OCI-LY1 (cell line): ENCODE measurements at regions not wholly inside any gene's neighbourhood (a gene's known extent, or its start where the extent isn't known, plus 50 kb on each side); places are given as distances from the start of the nearest gene placed in this dataset.

ENCODE experiments used
- H2AFZ ChIP-seq: fragments of 200-600 bp; sonication (generic), shearing (Covaris generic); 2 replicates; pipeline ENCODE4 v1.6.0; 2014; ENCODE audit warnings: antibody characterized with exemption, mild to moderate bottlenecking, low read length
- H3F3A ChIP-seq: fragments of 200-600 bp; sonication (generic), shearing (Covaris generic); 2 replicates; pipeline ENCODE4 v1.6.0; 2014; ENCODE audit warnings: mild to moderate bottlenecking, antibody characterized with exemption, low read length, moderate library complexity; ENCODE audit not compliant: insufficient read depth
- H3K27ac ChIP-seq: fragments of 200-600 bp; sonication (generic); 2 replicates; pipeline ENCODE4 v1.5.1; 2014; ENCODE audit warnings: low read length, mixed run types, mild to moderate bottlenecking, low read depth; ENCODE audit not compliant: poor library complexity, severe bottlenecking
- H3K27me3 ChIP-seq: fragments of 200-600 bp; sonication (generic); 2 replicates; pipeline ENCODE4 v1.6.0; 2014; ENCODE audit warnings: antibody characterized with exemption, mild to moderate bottlenecking, low read length, moderate library complexity; ENCODE audit not compliant: insufficient read depth
- H3K36me3 ChIP-seq: fragments of 200-600 bp; sonication (generic); 2 replicates; pipeline ENCODE4 v1.6.1; 2014; ENCODE audit warnings: mild to moderate bottlenecking, antibody characterized with exemption, low read length, moderate library complexity, mixed read lengths; ENCODE audit not compliant: insufficient read depth
- H3K4me1 ChIP-seq: fragments of 200-600 bp; sonication (generic); 2 replicates; pipeline ENCODE4 v1.5.1; 2014; ENCODE audit warnings: mild to moderate bottlenecking, low read length, moderate library complexity; ENCODE audit not compliant: insufficient read depth, severe bottlenecking
- H3K4me2 ChIP-seq: fragments of 200-600 bp; sonication (generic), shearing (Covaris generic); 2 replicates; pipeline ENCODE4 v1.6.1; 2014; ENCODE audit warnings: low read length
- H3K4me3 ChIP-seq: fragments of 200-600 bp; sonication (generic); 2 replicates; pipeline ENCODE4 v1.5.1; 2014; ENCODE audit warnings: low read length, low read depth, mild to moderate bottlenecking, mixed read lengths; ENCODE audit not compliant: poor library complexity, severe bottlenecking
- H3K79me2 ChIP-seq: fragments of 200-600 bp; shearing (Covaris generic); 2 replicates; pipeline ENCODE4 v1.6.1; 2016; ENCODE audit warnings: mixed run types, low read length, mixed read lengths; ENCODE audit not compliant: insufficient read depth
- H3K9ac ChIP-seq: fragments of 200-600 bp; sonication (generic), shearing (Covaris generic); 2 replicates; pipeline ENCODE4 v1.6.1; 2014; ENCODE audit warnings: mild to moderate bottlenecking, low read length, mixed read lengths
- H3K9me2 ChIP-seq: fragments of 200-600 bp; sonication (generic), shearing (Covaris generic); 2 replicates; pipeline ENCODE4 v1.6.1; 2014; ENCODE audit warnings: low read depth, mild to moderate bottlenecking, low read length, mixed read lengths
- H3K9me3 ChIP-seq: fragments of 200-600 bp; shearing (Covaris generic); 2 replicates; pipeline ENCODE4 v1.6.1; 2014; ENCODE audit warnings: low read length, mixed read lengths
- H4K20me1 ChIP-seq: fragments of 200-600 bp; sonication (generic), shearing (Covaris generic); 2 replicates; pipeline ENCODE4 v1.6.0; 2016; ENCODE audit warnings: mild to moderate bottlenecking, low read length; ENCODE audit not compliant: insufficient read depth
- CTCF ChIP-seq: fragments of 200-600 bp; sonication (generic), shearing (Covaris generic); IDR thresholded peaks from 2 replicates; pipeline ENCODE4 v1.5.1; 2017; ENCODE audit warnings: mild to moderate bottlenecking, antibody characterized with exemption, low read length, moderate library complexity, mixed read lengths
- EZH2 ChIP-seq: fragments of 200-600 bp; sonication (generic), shearing (Covaris generic); IDR thresholded peaks from 2 replicates; pipeline ENCODE4 v1.8.0; 2017; ENCODE audit warnings: borderline replicate concordance, mixed run types, mild to moderate bottlenecking, antibody characterized with exemption, low read length, moderate library complexity, mixed read lengths

- Histone ChIP-seq H3F3A (no peaks in the 10 kb centered on the region), H3K4me1 (no peaks in the 10 kb centered on the region), H4K20me1 (no peaks in the 10 kb centered on the region), H3K9ac (no peak overlapping the region), H3K27ac (no peak overlapping the region), H3K79me2 (no peaks in the 10 kb centered on the region), H3K9me2 (no peaks in the 10 kb centered on the region), H3K9me3 (no peaks in the 10 kb centered on the region), H3K4me3 (no peak overlapping the region), H3K27me3 (no peaks in the 10 kb centered on the region), H3K4me2 (no peak overlapping the region), H3K36me3 (no peaks in the 10 kb centered on the region), H2AFZ (no peak overlapping the region)
- TF ChIP-seq EZH2 (no peak), CTCF (no peak)
Measured at GRCh38 chr20:55449091-55449490, 556.2 kb downstream of the CBLN4 start.

- Histone ChIP-seq H3K79me2 (no peaks in the 10 kb centered on the region), H2AFZ (no peak overlapping the region), H3K36me3 (no peaks in the 10 kb centered on the region), H3K9me3 (no peaks in the 10 kb centered on the region), H3K27me3 (no peaks in the 10 kb centered on the region), H3K9ac (no peak overlapping the region), H4K20me1 (no peaks in the 10 kb centered on the region), H3F3A (no peaks in the 10 kb centered on the region), H3K9me2 (no peaks in the 10 kb centered on the region), H3K27ac (no peak overlapping the region), H3K4me1 (no peaks in the 10 kb centered on the region), H3K4me2 (no peak overlapping the region), H3K4me3 (no peak overlapping the region)
- TF ChIP-seq CTCF (no peak), EZH2 (no peak)
Measured at GRCh38 chr20:55446301-55446700, 559.0 kb downstream of the CBLN4 start.

GRCh38 chr20:55439070-55439469 lies 566.2 kb downstream of the CBLN4 start:
- Histone ChIP-seq H3K9ac (no peak overlapping the region), H3F3A (no peaks in the 10 kb centered on the region), H3K9me3 (no peaks in the 10 kb centered on the region), H2AFZ (no peak overlapping the region), H3K4me3 (no peak overlapping the region), H3K4me1 (no peaks in the 10 kb centered on the region), H3K27me3 (no peaks in the 10 kb centered on the region), H3K36me3 (no peaks in the 10 kb centered on the region), H3K27ac (no peak overlapping the region), H4K20me1 (no peaks in the 10 kb centered on the region), H3K4me2 (no peak overlapping the region), H3K79me2 (no peaks in the 10 kb centered on the region), H3K9me2 (no peaks in the 10 kb centered on the region)
- no peak for TF ChIP-seq EZH2
- TF ChIP-seq CTCF, result no peak
